Activated B cell treated with CpG ODN at 0.5 μM for 24 hours (primary cell): ENCODE measurements at regions not wholly inside any gene's neighbourhood (a gene's known extent, or its start where the extent isn't known, plus 50 kb on each side); places are given as distances from the start of the nearest gene placed in this dataset.

Experiments
- ATAC-seq: fragments of 200-7000 bp; cut with Tn5 transposase; one replicate; pipeline ENCODE4 v1.10.0; 2021; ENCODE audit warnings: low read depth, mild to moderate bottlenecking, moderate library complexity
- CTCF ChIA-PET: fragments of 350-600 bp; sonication (Branson Sonifier 250); formaldehyde crosslinking; loops from one replicate; lab custom pipeline; 2021; ENCODE audit warnings: antibody characterized with exemption; lab: Charles Lee
- POLR2A ChIA-PET: fragments of 350-600 bp; sonication (Branson Sonifier 250); formaldehyde crosslinking; loops from one replicate; lab custom pipeline; 2021; ENCODE audit warnings: antibody characterized with exemption; lab: Charles Lee
- DNase-seq: peaks from one replicate; pipeline ENCODE4 v3.0.0; 2022
- H3K27ac Mint-ChIP-seq: one replicate; pipeline ENCODE4 v1.8.0; 2020; ENCODE audit warnings: mixed read lengths
- H3K27me3 Mint-ChIP-seq: one replicate; pipeline ENCODE4 v1.8.0; 2021; ENCODE audit warnings: mixed read lengths
- H3K36me3 Mint-ChIP-seq: one replicate; pipeline ENCODE4 v1.8.0; 2021; ENCODE audit warnings: low read depth, mixed read lengths
- H3K4me1 Mint-ChIP-seq: one replicate; pipeline ENCODE4 v1.8.0; 2021; ENCODE audit warnings: mixed read lengths
- H3K4me3 Mint-ChIP-seq: one replicate; pipeline ENCODE4 v1.8.0; 2020; ENCODE audit warnings: mild to moderate bottlenecking, mixed read lengths
- H3K9me3 Mint-ChIP-seq: one replicate; pipeline ENCODE4 v1.8.0; 2020; ENCODE audit warnings: mixed read lengths
- CTCF ChIP-seq: fragments of 200-600 bp; IDR thresholded peaks from one replicate; pipeline ENCODE4 v1.8.0; 2022; ENCODE audit warnings: antibody characterized with exemption, mild to moderate bottlenecking
- intact Hi-C: fragments of 100-400 bp; cut with micrococcal nuclease; formaldehyde crosslinking; loops from one replicate; pipeline ENCODE4 v1.15.1; 2024

- no peaks in the 10 kb centered on the region for H3K27me3 Mint-ChIP-seq
- no peaks in the 10 kb centered on the region for H3K4me1 Mint-ChIP-seq
- no peak for DNase-seq
- H3K9me3 Mint-ChIP-seq: no peaks in the 10 kb centered on the region
- ChIA-PET CTCF (no interaction called here), POLR2A (no interaction called here)
- no peak overlapping the region for H3K4me3 Mint-ChIP-seq
- ATAC-seq: no peak
- intact Hi-C loops: no loop called here
- no peak overlapping the region for H3K27ac Mint-ChIP-seq
- TF ChIP-seq CTCF: no peak
- H3K36me3 Mint-ChIP-seq: no peaks in the 10 kb centered on the region
These were observed 272.5 kb downstream of the TDRD15 start for GRCh38 chr2:21396252-21396651.

- intact Hi-C loops: no loop called here
- Mint-ChIP-seq H3K4me3 (no peak overlapping the region), H3K27me3 (no peaks in the 10 kb centered on the region), H3K36me3 (no peaks in the 10 kb centered on the region), H3K9me3 (no peaks in the 10 kb centered on the region), H3K27ac (no peak overlapping the region), H3K4me1 (no peaks in the 10 kb centered on the region)
- no peak for DNase-seq
- no peak for ATAC-seq
- TF ChIP-seq CTCF: no peak
- ChIA-PET POLR2A (interaction anchor here (0.6 kb wide), 1 partner anchor 106 kb away, joined by 3 read pairs; no protein-coding TSS in a partner anchor), CTCF (no interaction called here)
These were observed 277.4 kb downstream of the TDRD15 start for GRCh38 chr2:21401022-21401698.

GRCh38 chr2:21404137-21404536 lies 280.4 kb downstream of the TDRD15 start:
- Mint-ChIP-seq H3K4me1 (no peaks in the 10 kb centered on the region), H3K36me3 (no peaks in the 10 kb centered on the region)
- no peak for ATAC-seq

GRCh38 chr2:21404827-21405625 lies 281.3 kb downstream of the TDRD15 start:
- H3K9me3 Mint-ChIP-seq: no peaks in the 10 kb centered on the region
- ChIA-PET CTCF (no interaction called here), POLR2A (no interaction called here)
- intact Hi-C loops: no loop called here
- DNase-seq (no peak), ATAC-seq (no peak)
- no peaks in the 10 kb centered on the region for H3K4me1 Mint-ChIP-seq
- no peaks in the 10 kb centered on the region for H3K27me3 Mint-ChIP-seq
- no peak overlapping the region for H3K4me3 Mint-ChIP-seq
- TF ChIP-seq CTCF: no peak
- no peaks in the 10 kb centered on the region for H3K36me3 Mint-ChIP-seq
- H3K27ac Mint-ChIP-seq: no peak overlapping the region

More at GRCh38 chr2:21404137-21404536, 280.4 kb downstream of the TDRD15 start:
- no peak overlapping the region for H3K27ac Mint-ChIP-seq
- TF ChIP-seq CTCF: no peak
- H3K9me3 Mint-ChIP-seq: no peaks in the 10 kb centered on the region
- no peak for DNase-seq
- ChIA-PET CTCF (no interaction called here), POLR2A (no interaction called here)
- no peaks in the 10 kb centered on the region for H3K27me3 Mint-ChIP-seq
- intact Hi-C loops: no loop called here
- no peak overlapping the region for H3K4me3 Mint-ChIP-seq

GRCh38 chr2:21406386-21406785 lies 282.6 kb downstream of the TDRD15 start:
- ChIA-PET POLR2A (no interaction called here), CTCF (no interaction called here)

More at GRCh38 chr2:21406386-21406785, 282.6 kb downstream of the TDRD15 start:
- H3K27ac Mint-ChIP-seq: no peak overlapping the region
- ATAC-seq (no peak), DNase-seq (no peak)
- H3K9me3 Mint-ChIP-seq: no peaks in the 10 kb centered on the region
- no peak for TF ChIP-seq CTCF
- no peaks in the 10 kb centered on the region for H3K4me1 Mint-ChIP-seq
- intact Hi-C loops: no loop called here
- no peaks in the 10 kb centered on the region for H3K27me3 Mint-ChIP-seq
- no peak overlapping the region for H3K4me3 Mint-ChIP-seq
- H3K36me3 Mint-ChIP-seq: no peaks in the 10 kb centered on the region
